ENCODE measurements at regions not wholly inside any gene's neighbourhood (a gene's known extent, or its start where the extent isn't known, plus 50 kb on each side); places are given as distances from the start of the nearest gene placed in this dataset.

DNA sequence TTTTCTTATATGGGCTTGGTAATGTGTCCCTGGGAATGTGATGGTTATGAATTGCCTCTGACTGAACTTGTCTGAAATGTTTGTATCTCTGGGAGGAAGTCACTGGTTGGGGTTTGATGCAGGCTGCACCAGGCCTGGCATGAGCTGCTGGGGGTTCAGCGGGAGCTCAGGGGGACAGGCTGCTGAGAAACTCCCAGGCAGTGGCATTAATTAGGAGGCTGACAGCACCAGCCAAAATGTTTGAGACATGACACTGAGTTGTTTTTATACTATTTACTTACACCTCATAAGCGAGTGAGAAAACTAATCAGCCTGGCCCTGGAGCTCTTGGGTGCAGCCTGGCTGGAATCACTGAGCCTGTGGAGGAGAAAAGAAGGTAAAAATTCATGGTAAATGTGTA, 124.1 kb upstream of the SORCS3 start:
- TF ChIP-seq, protein P1, sequence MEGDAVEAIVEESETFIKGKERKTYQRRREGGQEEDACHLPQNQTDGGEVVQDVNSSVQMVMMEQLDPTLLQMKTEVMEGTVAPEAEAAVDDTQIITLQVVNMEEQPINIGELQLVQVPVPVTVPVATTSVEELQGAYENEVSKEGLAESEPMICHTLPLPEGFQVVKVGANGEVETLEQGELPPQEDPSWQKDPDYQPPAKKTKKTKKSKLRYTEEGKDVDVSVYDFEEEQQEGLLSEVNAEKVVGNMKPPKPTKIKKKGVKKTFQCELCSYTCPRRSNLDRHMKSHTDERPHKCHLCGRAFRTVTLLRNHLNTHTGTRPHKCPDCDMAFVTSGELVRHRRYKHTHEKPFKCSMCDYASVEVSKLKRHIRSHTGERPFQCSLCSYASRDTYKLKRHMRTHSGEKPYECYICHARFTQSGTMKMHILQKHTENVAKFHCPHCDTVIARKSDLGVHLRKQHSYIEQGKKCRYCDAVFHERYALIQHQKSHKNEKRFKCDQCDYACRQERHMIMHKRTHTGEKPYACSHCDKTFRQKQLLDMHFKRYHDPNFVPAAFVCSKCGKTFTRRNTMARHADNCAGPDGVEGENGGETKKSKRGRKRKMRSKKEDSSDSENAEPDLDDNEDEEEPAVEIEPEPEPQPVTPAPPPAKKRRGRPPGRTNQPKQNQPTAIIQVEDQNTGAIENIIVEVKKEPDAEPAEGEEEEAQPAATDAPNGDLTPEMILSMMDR (IDR thresholded peaks at IDR 0.05), result no peak
- TF ChIP-seq EP300 (IDR thresholded peaks at IDR 0.05) (no peak), POLR2AphosphoS5 (IDR thresholded peaks at IDR 0.05) (no peak), POLR2A (IDR thresholded peaks at IDR 0.05) (no peak)
